CD8-positive, alpha-beta memory T cell (primary cell): ENCODE measurements at regions not wholly inside any gene's neighbourhood (a gene's known extent, or its start where the extent isn't known, plus 50 kb on each side); places are given as distances from the start of the nearest gene placed in this dataset.

Experiments used
- CTCF ChIA-PET: fragments of 350-600 bp; sonication (Branson Sonifier 250); formaldehyde crosslinking; loops from one replicate; lab custom pipeline; 2021; ENCODE audit warnings: antibody characterized with exemption; lab: Charles Lee
- POLR2A ChIA-PET: fragments of 350-600 bp; sonication (Branson Sonifier 250); formaldehyde crosslinking; loops from one replicate; lab custom pipeline; 2021; ENCODE audit warnings: antibody characterized with exemption; lab: Charles Lee
- DNase-seq, 5 donors: peaks; one replicate each; pipeline versions ENCODE4 v3.0.0 to v3.0.0-alpha.2; 2020 to 2022; ENCODE audit warnings: mixed read lengths in 1 of 5
- H3K27ac ChIP-seq: one replicate; pipeline ENCODE4 v1.7.0; 2013; ENCODE audit warnings: low read depth, mild to moderate bottlenecking, low read length, moderate library complexity
- H3K27me3 ChIP-seq: 2 replicates; pipeline ENCODE4 v1.7.0; 2013; ENCODE audit warnings: low read length, mild to moderate bottlenecking; ENCODE audit not compliant: insufficient read depth, poor library complexity, severe bottlenecking
- H3K36me3 ChIP-seq: 2 replicates; pipeline ENCODE4 v1.7.0; 2013; ENCODE audit warnings: mild to moderate bottlenecking, low read length, moderate library complexity; ENCODE audit not compliant: insufficient read depth
- H3K4me1 ChIP-seq: 2 replicates; pipeline ENCODE4 v1.7.0; 2013; ENCODE audit warnings: mild to moderate bottlenecking, low read length, moderate library complexity; ENCODE audit not compliant: insufficient read depth
- H3K4me3 ChIP-seq: 2 replicates; pipeline ENCODE4 v1.7.0; 2013; ENCODE audit warnings: mild to moderate bottlenecking, low read length
- H3K9me3 ChIP-seq: 2 replicates; pipeline ENCODE4 v1.7.0; 2013; ENCODE audit warnings: mild to moderate bottlenecking, low read length
- H3K27ac Mint-ChIP-seq, 8 donors: one replicate each; pipeline ENCODE4 v1.8.0; 2020 to 2021; ENCODE audit warnings: mixed read lengths in 8 of 8, mild to moderate bottlenecking in 6 of 8, inconsistent platforms in 3 of 8, moderate library complexity in 3 of 8
- H3K27me3 Mint-ChIP-seq, 2 donors: one replicate each; pipeline ENCODE4 v1.8.0; 2020 to 2021; ENCODE audit warnings: mixed read lengths in 2 of 2, mild to moderate bottlenecking in 1 of 2, moderate library complexity in 1 of 2
- H3K36me3 Mint-ChIP-seq, 3 donors: one replicate each; pipeline ENCODE4 v1.8.0; 2020 to 2021; ENCODE audit warnings: mixed read lengths in 3 of 3, inconsistent platforms in 1 of 3, mild to moderate bottlenecking in 1 of 3
- H3K4me1 Mint-ChIP-seq, 3 donors: one replicate each; pipeline ENCODE4 v1.8.0; 2020 to 2021; ENCODE audit warnings: mixed read lengths in 3 of 3, inconsistent platforms in 1 of 3, mild to moderate bottlenecking in 1 of 3
- H3K4me3 Mint-ChIP-seq, 7 donors: one replicate each; pipeline ENCODE4 v1.8.0; 2020 to 2021; ENCODE audit warnings: mixed read lengths in 7 of 7, mild to moderate bottlenecking in 6 of 7, moderate library complexity in 4 of 7, inconsistent platforms in 2 of 7
- H3K9me3 Mint-ChIP-seq, 5 donors: one replicate each; pipeline ENCODE4 v1.8.0; 2020 to 2022; ENCODE audit warnings: mixed read lengths in 5 of 5, mild to moderate bottlenecking in 3 of 5, moderate library complexity in 2 of 5, inconsistent platforms in 1 of 5

GRCh38 chr3:70856414-70857162 is 544.1 kb upstream of the MDFIC2 start:
- H3K36me3 Mint-ChIP-seq = no peaks in the 10 kb centered on the region
- CTCF ChIA-PET = no interaction called here
- H3K4me3 Mint-ChIP-seq = no peak overlapping the region
- H3K9me3 ChIP-seq = no peaks in the 10 kb centered on the region
- no peak overlapping the region for H3K27ac Mint-ChIP-seq
- H3K4me3 ChIP-seq = no peak overlapping the region
- POLR2A ChIA-PET = no interaction called here
- H3K36me3 ChIP-seq = no peaks in the 10 kb centered on the region
- no peaks in the 10 kb centered on the region for H3K4me1 Mint-ChIP-seq
- H3K27ac ChIP-seq = no peak overlapping the region
- H3K27me3 Mint-ChIP-seq = peaks cover 5 to 17% of the 10 kb centered on the region in 2 donors
- no peaks in the 10 kb centered on the region for H3K4me1 ChIP-seq
- no peak for DNase-seq
- H3K27me3 ChIP-seq = no peaks in the 10 kb centered on the region
- H3K9me3 Mint-ChIP-seq = no peaks in the 10 kb centered on the region

- no peaks in the 10 kb centered on the region for H3K4me1 ChIP-seq
- H3K36me3 Mint-ChIP-seq = no peaks in the 10 kb centered on the region
- DNase-seq = no peak
- no peaks in the 10 kb centered on the region for H3K4me1 Mint-ChIP-seq
- H3K4me3 Mint-ChIP-seq = no peak overlapping the region
- H3K27ac Mint-ChIP-seq = no peak overlapping the region
- H3K9me3 Mint-ChIP-seq = no peaks in the 10 kb centered on the region
- H3K36me3 ChIP-seq = no peaks in the 10 kb centered on the region
- no peak overlapping the region for H3K4me3 ChIP-seq
- peaks cover 5 to 23% of the 10 kb centered on the region in 2 donors for H3K27me3 Mint-ChIP-seq
- ChIA-PET CTCF (no interaction called here), POLR2A (no interaction called here)
- H3K27me3 ChIP-seq = no peaks in the 10 kb centered on the region
- no peaks in the 10 kb centered on the region for H3K9me3 ChIP-seq
- no peak overlapping the region for H3K27ac ChIP-seq
Measured at GRCh38 chr3:70855149-70855548, 542.7 kb upstream of the MDFIC2 start.

- H3K27ac ChIP-seq = no peak overlapping the region
- H3K4me3 ChIP-seq = no peak overlapping the region
- POLR2A ChIA-PET = no interaction called here
- Mint-ChIP-seq H3K9me3 (no peaks in the 10 kb centered on the region), H3K27me3 (peaks cover 3 to 26% of the 10 kb centered on the region in 2 donors), H3K4me3 (no peak overlapping the region), H3K36me3 (no peaks in the 10 kb centered on the region), H3K4me1 (no peaks in the 10 kb centered on the region), H3K27ac (no peak overlapping the region)
- DNase-seq = no peak
- H3K9me3 ChIP-seq = no peaks in the 10 kb centered on the region
- CTCF ChIA-PET = no interaction called here
- H3K36me3 ChIP-seq = no peaks in the 10 kb centered on the region
- no peaks in the 10 kb centered on the region for H3K4me1 ChIP-seq
- no peaks in the 10 kb centered on the region for H3K27me3 ChIP-seq
Measured at GRCh38 chr3:70854108-70854507, 541.7 kb upstream of the MDFIC2 start.

- H3K4me1 ChIP-seq = no peaks in the 10 kb centered on the region
- peaks cover 3 to 33% of the 10 kb centered on the region in 2 donors for H3K27me3 Mint-ChIP-seq
- no peaks in the 10 kb centered on the region for H3K27me3 ChIP-seq
- H3K27ac ChIP-seq = no peak overlapping the region
- H3K36me3 ChIP-seq = no peaks in the 10 kb centered on the region
- no peaks in the 10 kb centered on the region for H3K36me3 Mint-ChIP-seq
- DNase-seq = no peak
- no peaks in the 10 kb centered on the region for H3K9me3 Mint-ChIP-seq
- no peak overlapping the region for H3K4me3 ChIP-seq
- no peaks in the 10 kb centered on the region for H3K4me1 Mint-ChIP-seq
- H3K4me3 Mint-ChIP-seq = no peak overlapping the region
- POLR2A ChIA-PET = no interaction called here
- CTCF ChIA-PET = no interaction called here
- H3K27ac Mint-ChIP-seq = no peak overlapping the region
- H3K9me3 ChIP-seq = no peaks in the 10 kb centered on the region
Measured at GRCh38 chr3:70853161-70853944, 540.9 kb upstream of the MDFIC2 start.

- ChIA-PET POLR2A (no interaction called here), CTCF (no interaction called here)
- Mint-ChIP-seq H3K4me1 (no peaks in the 10 kb centered on the region), H3K27me3 (peaks cover 3 to 43% of the 10 kb centered on the region in 2 donors), H3K36me3 (peaks cover 0 to 3% (median 0%) of the 10 kb centered on the region in 3 donors), H3K9me3 (peaks cover 0 to 5% (median 0%) of the 10 kb centered on the region in 5 donors), H3K4me3 (no peak overlapping the region), H3K27ac (no peak overlapping the region)
- Histone ChIP-seq H3K9me3 (no peaks in the 10 kb centered on the region), H3K27me3 (no peaks in the 10 kb centered on the region), H3K27ac (no peak overlapping the region), H3K4me3 (no peak overlapping the region), H3K4me1 (no peaks in the 10 kb centered on the region), H3K36me3 (no peaks in the 10 kb centered on the region)
- no peak for DNase-seq
Measured at GRCh38 chr3:70849911-70850699, 537.7 kb upstream of the MDFIC2 start.

- H3K27ac Mint-ChIP-seq = no peak overlapping the region
- H3K27me3 ChIP-seq = no peaks in the 10 kb centered on the region
- no peak for DNase-seq
- CTCF ChIA-PET = no interaction called here
- H3K9me3 Mint-ChIP-seq = no peaks in the 10 kb centered on the region
- H3K27ac ChIP-seq = no peak overlapping the region
- H3K36me3 ChIP-seq = no peaks in the 10 kb centered on the region
- H3K27me3 Mint-ChIP-seq = peaks cover 9 to 11% of the 10 kb centered on the region in 2 donors
- H3K4me1 Mint-ChIP-seq = peaks cover 5 to 13% (median 7%) of the 10 kb centered on the region in 3 donors
- peaks cover 7% of the 10 kb centered on the region for H3K4me1 ChIP-seq
- no peak overlapping the region for H3K4me3 Mint-ChIP-seq
- no peaks in the 10 kb centered on the region for H3K9me3 ChIP-seq
- POLR2A ChIA-PET = no interaction called here
- H3K4me3 ChIP-seq = no peak overlapping the region
- H3K36me3 Mint-ChIP-seq = no peaks in the 10 kb centered on the region
Measured at GRCh38 chr3:70840106-70840870, 527.9 kb upstream of the MDFIC2 start.

- no peak overlapping the region for H3K27ac ChIP-seq
- no peaks in the 10 kb centered on the region for H3K4me1 Mint-ChIP-seq
- no peak overlapping the region for H3K4me3 Mint-ChIP-seq
- H3K27ac Mint-ChIP-seq = no peak overlapping the region
- H3K4me3 ChIP-seq = no peak overlapping the region
- no peaks in the 10 kb centered on the region for H3K36me3 Mint-ChIP-seq
- H3K9me3 ChIP-seq = no peaks in the 10 kb centered on the region
- peaks cover 6 to 11% of the 10 kb centered on the region in 2 donors for H3K27me3 Mint-ChIP-seq
- ChIA-PET POLR2A (no interaction called here), CTCF (no interaction called here)
- no peaks in the 10 kb centered on the region for H3K36me3 ChIP-seq
- no peaks in the 10 kb centered on the region for H3K27me3 ChIP-seq
- H3K9me3 Mint-ChIP-seq = no peaks in the 10 kb centered on the region
- no peaks in the 10 kb centered on the region for H3K4me1 ChIP-seq
- no peak for DNase-seq
Measured at GRCh38 chr3:70833239-70833960, 521.0 kb upstream of the MDFIC2 start.
